ENCODE measurements at regions not wholly inside any gene's neighbourhood (a gene's known extent, or its start where the extent isn't known, plus 50 kb on each side); places are given as distances from the start of the nearest gene placed in this dataset.

DNA sequence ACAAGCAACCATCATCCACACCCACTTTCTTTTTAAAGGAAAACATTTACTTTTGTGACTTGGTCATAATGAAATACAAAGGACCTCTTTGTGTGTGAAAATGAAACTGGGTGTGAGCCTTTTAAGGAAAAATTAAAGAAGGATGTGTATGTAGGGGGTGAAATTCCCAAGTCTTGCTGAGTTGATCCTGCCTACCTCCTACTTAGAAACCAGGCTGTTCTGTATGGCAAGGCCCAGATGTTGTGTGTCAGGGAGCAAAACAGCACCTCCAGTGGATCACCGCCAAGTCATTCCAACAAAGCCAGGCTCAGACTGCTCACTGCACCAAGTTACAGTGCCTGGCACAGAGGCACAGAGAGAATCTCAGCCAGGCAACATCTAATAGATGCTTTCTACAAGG is 198.5 kb upstream of the FBN2 start:
- Mint-ChIP-seq H3K9me3 (no peaks in the 10 kb centered on the region), H3K4me3 (no peak overlapping the region), H3K4me1 (no peaks in the 10 kb centered on the region), H3K27ac (no peak overlapping the region), H3K36me3 (ENCODE audit: low read depth) (no peaks in the 10 kb centered on the region), H3K27me3 (ENCODE audit: low read depth, poor library complexity) (peaks cover 5% of the 10 kb centered on the region)
- TF ChIP-seq, protein P1, sequence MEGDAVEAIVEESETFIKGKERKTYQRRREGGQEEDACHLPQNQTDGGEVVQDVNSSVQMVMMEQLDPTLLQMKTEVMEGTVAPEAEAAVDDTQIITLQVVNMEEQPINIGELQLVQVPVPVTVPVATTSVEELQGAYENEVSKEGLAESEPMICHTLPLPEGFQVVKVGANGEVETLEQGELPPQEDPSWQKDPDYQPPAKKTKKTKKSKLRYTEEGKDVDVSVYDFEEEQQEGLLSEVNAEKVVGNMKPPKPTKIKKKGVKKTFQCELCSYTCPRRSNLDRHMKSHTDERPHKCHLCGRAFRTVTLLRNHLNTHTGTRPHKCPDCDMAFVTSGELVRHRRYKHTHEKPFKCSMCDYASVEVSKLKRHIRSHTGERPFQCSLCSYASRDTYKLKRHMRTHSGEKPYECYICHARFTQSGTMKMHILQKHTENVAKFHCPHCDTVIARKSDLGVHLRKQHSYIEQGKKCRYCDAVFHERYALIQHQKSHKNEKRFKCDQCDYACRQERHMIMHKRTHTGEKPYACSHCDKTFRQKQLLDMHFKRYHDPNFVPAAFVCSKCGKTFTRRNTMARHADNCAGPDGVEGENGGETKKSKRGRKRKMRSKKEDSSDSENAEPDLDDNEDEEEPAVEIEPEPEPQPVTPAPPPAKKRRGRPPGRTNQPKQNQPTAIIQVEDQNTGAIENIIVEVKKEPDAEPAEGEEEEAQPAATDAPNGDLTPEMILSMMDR (IDR thresholded peaks at IDR 0.05) = no peak
- DNase-seq = no peak

DNA sequence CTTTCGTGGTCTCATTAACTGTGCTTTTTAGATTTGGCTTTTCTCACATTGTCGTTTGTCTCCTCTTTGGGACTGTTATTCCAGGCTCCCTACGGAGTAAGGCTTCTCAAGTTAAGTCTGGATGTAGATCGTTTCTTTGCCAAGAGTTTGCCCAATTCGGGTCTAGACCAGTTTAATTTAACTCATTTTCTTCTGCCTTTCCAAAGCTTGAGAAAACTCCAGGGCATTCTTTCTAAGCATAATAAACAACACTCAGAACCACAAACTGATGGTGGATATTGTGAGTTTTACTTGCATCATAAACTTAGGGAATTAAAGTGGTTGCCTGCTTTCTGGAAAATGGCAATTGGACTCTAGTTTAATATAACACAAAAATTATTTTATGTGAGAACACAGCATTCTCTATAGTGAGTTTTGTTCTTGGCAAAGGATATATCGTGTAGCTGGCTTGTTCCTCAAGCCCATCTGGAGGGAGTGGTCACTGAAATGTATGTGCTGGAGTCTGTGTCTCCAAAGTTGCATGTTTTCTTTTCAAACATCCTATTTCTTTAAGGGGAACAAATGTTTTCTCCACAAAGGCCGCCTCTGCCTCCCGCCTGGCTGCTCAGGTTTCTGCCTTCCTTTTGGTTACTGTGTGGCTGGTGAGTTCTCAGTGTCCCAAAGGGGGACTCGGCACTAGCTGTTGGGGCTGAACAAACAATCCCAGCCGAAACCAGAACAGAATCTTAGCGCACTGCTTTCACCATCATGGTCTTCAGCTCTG is 211.3 kb upstream of the FBN2 start:
- TF ChIP-seq, protein P1 (IDR thresholded peaks at IDR 0.05) = no peak
- peak; percentile 19 for DNase-seq
- H3K27me3 Mint-ChIP-seq (ENCODE audit: low read depth, poor library complexity) = no peaks in the 10 kb centered on the region
- peak overlapping the region; percentile 99 for H3K27ac Mint-ChIP-seq
- H3K36me3 Mint-ChIP-seq (ENCODE audit: low read depth) = no peaks in the 10 kb centered on the region
- H3K4me1 Mint-ChIP-seq = peaks cover 52% of the 10 kb centered on the region
- peak overlapping the region; percentile 60 for H3K4me3 Mint-ChIP-seq
- no peaks in the 10 kb centered on the region for H3K9me3 Mint-ChIP-seq

DNA sequence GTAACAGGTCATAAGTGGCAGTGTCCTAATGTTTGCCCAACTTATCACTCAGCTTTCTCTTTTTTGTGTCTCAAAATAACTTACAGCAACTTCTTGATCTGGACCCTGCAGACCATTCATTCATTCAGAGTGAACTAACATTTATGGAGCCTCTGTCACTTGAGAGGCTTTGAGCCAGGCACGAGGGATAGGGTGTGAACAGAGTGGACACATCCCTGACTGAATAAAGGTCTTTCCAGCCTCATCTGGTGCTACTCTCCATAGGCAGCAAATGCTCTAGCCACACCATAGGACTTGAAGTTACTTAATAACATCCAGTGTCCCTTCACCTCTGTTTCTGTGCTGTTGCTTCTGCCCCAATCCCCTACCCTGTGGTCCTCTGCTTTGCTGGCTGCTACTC is 212.1 kb upstream of the FBN2 start:
- H3K4me1 Mint-ChIP-seq = peaks cover 60% of the 10 kb centered on the region
- H3K9me3 Mint-ChIP-seq = no peaks in the 10 kb centered on the region
- TF ChIP-seq, protein P1 (IDR thresholded peaks at IDR 0.05) = no peak
- no peaks in the 10 kb centered on the region for H3K27me3 Mint-ChIP-seq (ENCODE audit: low read depth, poor library complexity)
- peak overlapping the region; percentile 37 for H3K27ac Mint-ChIP-seq
- no peaks in the 10 kb centered on the region for H3K36me3 Mint-ChIP-seq (ENCODE audit: low read depth)
- DNase-seq = no peak
- peak overlapping the region; percentile 6 for H3K4me3 Mint-ChIP-seq

DNA sequence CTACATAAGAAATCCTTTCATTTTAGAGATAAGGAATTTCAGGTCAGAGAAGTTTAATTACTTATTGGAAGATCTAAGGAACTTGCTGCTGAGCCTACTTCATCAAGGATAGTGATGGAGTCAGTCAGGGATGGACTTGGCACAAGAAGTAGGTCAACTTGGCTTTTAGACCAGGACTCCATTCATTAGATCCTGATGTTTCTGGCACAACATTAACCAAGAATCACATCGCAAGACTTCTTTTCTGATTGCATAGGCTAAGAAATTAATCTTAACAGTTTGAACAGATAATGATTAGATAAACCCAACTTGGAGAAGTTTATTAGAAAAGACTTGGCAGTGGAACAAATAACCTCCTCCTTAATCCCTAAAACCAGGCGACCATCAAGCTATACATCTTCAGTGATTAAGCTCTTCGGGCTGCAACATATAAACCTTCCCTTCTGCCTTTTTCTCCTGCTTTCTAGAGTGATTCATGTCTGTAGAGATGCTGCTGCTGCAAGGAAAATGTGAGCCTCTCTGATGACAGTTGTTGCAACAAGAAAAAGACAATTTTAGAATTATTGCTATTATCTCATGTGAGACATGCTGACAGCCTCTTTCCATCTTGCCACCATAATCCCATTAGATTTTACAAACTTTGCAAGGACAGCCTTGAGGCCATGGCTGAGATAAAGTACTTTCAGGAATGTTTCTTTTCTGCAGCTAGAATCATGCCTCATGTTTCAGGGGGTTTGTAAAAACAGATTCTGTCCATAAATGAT is 207.9 kb upstream of the SLC27A6 start:
- no peak overlapping the region for H3K4me3 Mint-ChIP-seq
- H3K36me3 Mint-ChIP-seq (ENCODE audit: low read depth) = peaks cover 11% of the 10 kb centered on the region
- H3K27me3 Mint-ChIP-seq (ENCODE audit: low read depth, poor library complexity) = no peaks in the 10 kb centered on the region
- peaks cover 20% of the 10 kb centered on the region for H3K9me3 Mint-ChIP-seq
- no peak for DNase-seq
- H3K4me1 Mint-ChIP-seq = peaks cover 45% of the 10 kb centered on the region
- TF ChIP-seq, protein P1 (IDR thresholded peaks at IDR 0.05) = no peak
- peak overlapping the region; percentile 76 for H3K27ac Mint-ChIP-seq

DNA sequence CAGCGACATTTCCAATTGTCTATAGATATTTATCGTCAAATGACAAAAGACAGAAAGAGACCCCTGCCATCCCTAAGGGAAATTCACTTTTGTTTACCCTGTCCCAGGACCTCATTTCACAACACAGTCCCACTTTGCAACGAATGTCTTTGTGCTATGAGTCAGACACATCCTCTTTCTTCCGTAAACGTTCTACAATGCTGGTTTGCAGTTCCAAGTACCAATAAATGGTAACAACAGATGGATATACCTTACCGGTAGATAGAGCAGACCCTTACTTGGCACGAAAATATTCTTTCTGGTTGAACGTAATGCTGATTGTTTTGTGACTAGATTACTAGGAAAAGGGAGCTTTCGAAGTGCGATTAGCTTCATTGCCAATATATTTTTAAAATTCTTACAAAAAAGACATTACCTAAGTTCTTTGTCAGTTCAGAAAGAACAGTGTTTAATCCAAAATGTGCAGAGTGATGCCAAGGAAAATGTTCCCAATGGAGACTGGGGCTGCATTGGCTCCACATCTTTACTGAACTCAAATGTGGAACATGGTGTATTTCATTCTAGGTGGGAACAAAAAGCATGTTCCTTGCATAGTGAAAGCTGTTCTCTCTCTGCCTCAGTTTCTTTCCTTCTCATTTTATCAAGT is 202.5 kb upstream of the SLC27A6 start:
- H3K9me3 Mint-ChIP-seq = peaks cover 20% of the 10 kb centered on the region
- TF ChIP-seq, protein P1 (IDR thresholded peaks at IDR 0.05) = no peak
- no peak overlapping the region for H3K4me3 Mint-ChIP-seq
- no peaks in the 10 kb centered on the region for H3K27me3 Mint-ChIP-seq (ENCODE audit: low read depth, poor library complexity)
- peaks cover 19% of the 10 kb centered on the region for H3K4me1 Mint-ChIP-seq
- DNase-seq = no peak
- H3K36me3 Mint-ChIP-seq (ENCODE audit: low read depth) = peaks cover 11% of the 10 kb centered on the region
- H3K27ac Mint-ChIP-seq = no peak overlapping the region
